ENCODE measurements at regions not wholly inside any gene's neighbourhood (a gene's known extent, or its start where the extent isn't known, plus 50 kb on each side); places are given as distances from the start of the nearest gene placed in this dataset.

GRCh38 chr5:162444129-162444762, 376.7 kb downstream of the GABRG2 start:
- no peak for TF ChIP-seq POLR2AphosphoS5 (IDR thresholded peaks at IDR 0.05; ENCODE audit: low read depth, low read length)
- TF ChIP-seq SIN3A (IDR thresholded peaks at IDR 0.05; ENCODE audit: borderline replicate concordance, insufficient read depth, low read length): no peak

- TF ChIP-seq SIN3A (IDR thresholded peaks at IDR 0.05; ENCODE audit: borderline replicate concordance, insufficient read depth, low read length): no peak
- no peak for TF ChIP-seq TAF1 (IDR thresholded peaks at IDR 0.05; ENCODE audit: borderline replicate concordance, insufficient read depth, low read length)
- TF ChIP-seq, protein P1, sequence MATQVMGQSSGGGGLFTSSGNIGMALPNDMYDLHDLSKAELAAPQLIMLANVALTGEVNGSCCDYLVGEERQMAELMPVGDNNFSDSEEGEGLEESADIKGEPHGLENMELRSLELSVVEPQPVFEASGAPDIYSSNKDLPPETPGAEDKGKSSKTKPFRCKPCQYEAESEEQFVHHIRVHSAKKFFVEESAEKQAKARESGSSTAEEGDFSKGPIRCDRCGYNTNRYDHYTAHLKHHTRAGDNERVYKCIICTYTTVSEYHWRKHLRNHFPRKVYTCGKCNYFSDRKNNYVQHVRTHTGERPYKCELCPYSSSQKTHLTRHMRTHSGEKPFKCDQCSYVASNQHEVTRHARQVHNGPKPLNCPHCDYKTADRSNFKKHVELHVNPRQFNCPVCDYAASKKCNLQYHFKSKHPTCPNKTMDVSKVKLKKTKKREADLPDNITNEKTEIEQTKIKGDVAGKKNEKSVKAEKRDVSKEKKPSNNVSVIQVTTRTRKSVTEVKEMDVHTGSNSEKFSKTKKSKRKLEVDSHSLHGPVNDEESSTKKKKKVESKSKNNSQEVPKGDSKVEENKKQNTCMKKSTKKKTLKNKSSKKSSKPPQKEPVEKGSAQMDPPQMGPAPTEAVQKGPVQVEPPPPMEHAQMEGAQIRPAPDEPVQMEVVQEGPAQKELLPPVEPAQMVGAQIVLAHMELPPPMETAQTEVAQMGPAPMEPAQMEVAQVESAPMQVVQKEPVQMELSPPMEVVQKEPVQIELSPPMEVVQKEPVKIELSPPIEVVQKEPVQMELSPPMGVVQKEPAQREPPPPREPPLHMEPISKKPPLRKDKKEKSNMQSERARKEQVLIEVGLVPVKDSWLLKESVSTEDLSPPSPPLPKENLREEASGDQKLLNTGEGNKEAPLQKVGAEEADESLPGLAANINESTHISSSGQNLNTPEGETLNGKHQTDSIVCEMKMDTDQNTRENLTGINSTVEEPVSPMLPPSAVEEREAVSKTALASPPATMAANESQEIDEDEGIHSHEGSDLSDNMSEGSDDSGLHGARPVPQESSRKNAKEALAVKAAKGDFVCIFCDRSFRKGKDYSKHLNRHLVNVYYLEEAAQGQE (IDR thresholded peaks at IDR 0.05; ENCODE audit: insufficient read depth in 1 of 2, low read depth in 2 of 2, low read length in 2 of 2): no peak
- TF ChIP-seq POLR2AphosphoS5 (IDR thresholded peaks at IDR 0.05; ENCODE audit: low read depth, low read length): no peak
- no peak for TF ChIP-seq FOXP2 (optimal IDR thresholded peaks at IDR 0.05; ENCODE audit: borderline replicate concordance, extremely low read depth, extremely low read length, insufficient read depth)
Measured at GRCh38 chr5:162456086-162456485, 388.5 kb downstream of the GABRG2 start.

GRCh38 chr5:162466011-162466410, 398.4 kb downstream of the GABRG2 start:
- TF ChIP-seq FOXP2 (optimal IDR thresholded peaks at IDR 0.05; ENCODE audit: borderline replicate concordance, extremely low read depth, extremely low read length, insufficient read depth) (no peak), TAF1 (IDR thresholded peaks at IDR 0.05; ENCODE audit: borderline replicate concordance, insufficient read depth, low read length) (no peak), SIN3A (IDR thresholded peaks at IDR 0.05; ENCODE audit: borderline replicate concordance, insufficient read depth, low read length) (no peak), POLR2AphosphoS5 (IDR thresholded peaks at IDR 0.05; ENCODE audit: low read depth, low read length) (no peak)
- TF ChIP-seq, protein P1 (IDR thresholded peaks at IDR 0.05; ENCODE audit: insufficient read depth in 1 of 2, low read depth in 2 of 2, low read length in 2 of 2): no peak

- no peak for TF ChIP-seq POLR2AphosphoS5 (IDR thresholded peaks at IDR 0.05; ENCODE audit: low read depth, low read length)
- TF ChIP-seq TAF1 (IDR thresholded peaks at IDR 0.05; ENCODE audit: borderline replicate concordance, insufficient read depth, low read length): no peak
- TF ChIP-seq, protein P1 (IDR thresholded peaks at IDR 0.05; ENCODE audit: insufficient read depth in 1 of 2, low read depth in 2 of 2, low read length in 2 of 2): no peak
- TF ChIP-seq SIN3A (IDR thresholded peaks at IDR 0.05; ENCODE audit: borderline replicate concordance, insufficient read depth, low read length): no peak
- no peak for TF ChIP-seq FOXP2 (optimal IDR thresholded peaks at IDR 0.05; ENCODE audit: borderline replicate concordance, extremely low read depth, extremely low read length, insufficient read depth)
Measured at GRCh38 chr5:162473041-162473714, 405.6 kb downstream of the GABRG2 start.

GRCh38 chr5:162474239-162474638, 406.7 kb downstream of the GABRG2 start:
- TF ChIP-seq POLR2AphosphoS5 (IDR thresholded peaks at IDR 0.05; ENCODE audit: low read depth, low read length) (no peak), SIN3A (IDR thresholded peaks at IDR 0.05; ENCODE audit: borderline replicate concordance, insufficient read depth, low read length) (no peak), FOXP2 (optimal IDR thresholded peaks at IDR 0.05; ENCODE audit: borderline replicate concordance, extremely low read depth, extremely low read length, insufficient read depth) (no peak), TAF1 (IDR thresholded peaks at IDR 0.05; ENCODE audit: borderline replicate concordance, insufficient read depth, low read length) (no peak)
- TF ChIP-seq, protein P1 (IDR thresholded peaks at IDR 0.05; ENCODE audit: insufficient read depth in 1 of 2, low read depth in 2 of 2, low read length in 2 of 2): no peak
